DMS79 treated with DMSO at 0.1 percent for 48 hours (cell line): ENCODE measurements at regions not wholly inside any gene's neighbourhood (a gene's known extent, or its start where the extent isn't known, plus 50 kb on each side); places are given as distances from the start of the nearest gene placed in this dataset.
"Not testable (repeated sequence)": the region's sequence is repeated elsewhere in the genome, so short reads cannot be mapped to it uniquely, and the experiment has no call there.

ENCODE experiments used
- DNase-seq: peaks from one replicate; lab custom pipeline; 2025; lab: John Stamatoyannopoulos, UW

- DNase-seq, result peak; percentile 80
Observed at GRCh38 chr5:52015760-52016159, 632.5 kb downstream of the ISL1 start.

GRCh38 chr5:52017567-52017966 lies 634.3 kb downstream of the ISL1 start:
- DNase-seq, result no peak

DNA sequence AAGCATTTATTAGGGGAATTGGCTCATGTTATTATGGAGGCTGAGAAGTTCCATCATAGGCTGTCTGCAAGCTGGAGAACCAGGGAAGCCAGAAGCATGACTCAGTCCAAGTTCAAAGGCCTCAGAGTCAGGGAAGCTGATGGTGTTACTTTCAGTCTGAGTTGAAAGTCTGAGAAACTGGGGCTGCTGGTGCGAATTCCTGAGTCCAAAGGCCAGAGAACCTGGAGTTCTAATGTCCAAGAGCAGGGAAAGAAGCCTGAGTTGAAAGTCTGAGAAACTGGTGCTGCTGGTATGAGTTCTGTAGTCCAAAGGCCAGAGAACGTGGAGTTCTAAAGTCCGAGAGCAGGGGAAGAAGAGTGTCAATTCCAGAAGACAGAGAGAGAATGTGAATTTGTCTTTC lies 641.1 kb downstream of the ISL1 start:
- no peak for DNase-seq

GRCh38 chr5:52029836-52030235 lies 646.6 kb downstream of the ISL1 start:
- DNase-seq, result not testable (repeated sequence)

DNA sequence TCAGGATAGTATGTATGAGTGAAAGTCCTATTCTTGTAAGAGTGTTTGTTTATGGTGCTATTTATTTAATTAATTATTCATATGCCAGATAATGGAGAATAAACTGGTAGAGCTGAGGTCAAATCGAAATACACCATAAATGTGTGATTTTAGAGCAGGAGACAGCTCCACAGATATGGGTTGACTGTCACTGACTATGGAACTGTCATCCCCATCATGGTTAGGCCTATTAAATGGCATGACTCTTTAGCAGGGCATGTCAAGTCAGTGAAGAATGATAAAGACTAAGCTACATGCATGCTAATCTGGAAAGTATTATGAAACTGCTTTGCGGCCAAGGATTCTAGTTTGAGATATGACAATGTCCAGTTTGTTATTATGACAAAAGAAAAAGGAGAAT lies 658.6 kb downstream of the ISL1 start:
- DNase-seq, result peak; percentile 53

- DNase-seq, result peak; percentile 79
Observed at GRCh38 chr5:52043137-52043536, 659.9 kb downstream of the ISL1 start.

- DNase-seq, result peak; percentile 93
Observed at GRCh38 chr5:52043543-52043942, 660.3 kb downstream of the ISL1 start.

DNA sequence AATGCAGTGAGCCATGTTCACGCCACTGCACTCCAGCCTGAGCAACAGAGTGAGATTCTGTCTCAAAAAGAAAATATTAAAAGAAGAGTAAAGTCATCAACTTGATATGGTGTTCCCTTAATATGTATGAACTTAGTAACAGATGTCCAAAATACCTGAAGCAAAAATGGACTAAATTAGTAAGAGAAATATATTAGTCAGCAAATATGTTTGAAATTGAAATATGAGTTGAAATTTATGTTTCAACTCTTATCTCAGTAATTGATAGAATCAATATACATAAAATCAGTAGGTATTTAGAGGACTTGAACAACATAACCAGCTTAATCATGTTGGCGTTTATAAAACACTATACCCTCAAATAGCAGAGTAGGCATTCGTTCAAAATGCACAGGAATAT lies 668.5 kb downstream of the ISL1 start:
- no peak for DNase-seq

DNA sequence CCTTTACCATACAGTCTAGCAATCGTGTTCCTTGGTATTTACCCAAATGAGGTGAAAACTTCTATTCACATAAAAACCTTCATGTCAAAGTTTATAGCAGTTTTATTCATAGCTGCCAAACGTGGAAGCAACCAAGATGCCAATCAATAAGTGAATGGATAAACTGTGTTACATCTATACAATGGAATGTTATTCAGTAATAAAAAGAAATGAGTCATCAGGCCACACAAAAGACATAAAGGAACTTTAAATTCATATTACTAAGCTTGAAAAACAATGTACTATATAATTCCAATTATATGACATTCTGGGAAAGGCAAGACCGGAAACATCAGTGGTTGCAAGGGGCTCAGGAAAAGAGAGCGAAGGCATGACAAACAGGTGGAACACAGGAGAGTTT lies 679.9 kb downstream of the ISL1 start:
- no peak for DNase-seq

- no peak for DNase-seq
Observed at GRCh38 chr5:52065182-52065581, 681.9 kb downstream of the ISL1 start.

- DNase-seq, result no peak
Observed at GRCh38 chr5:52069997-52070396, 686.7 kb downstream of the ISL1 start.

GRCh38 chr5:52073993-52074689 lies 690.9 kb downstream of the ISL1 start:
- peak; percentile 18 for DNase-seq

DNA sequence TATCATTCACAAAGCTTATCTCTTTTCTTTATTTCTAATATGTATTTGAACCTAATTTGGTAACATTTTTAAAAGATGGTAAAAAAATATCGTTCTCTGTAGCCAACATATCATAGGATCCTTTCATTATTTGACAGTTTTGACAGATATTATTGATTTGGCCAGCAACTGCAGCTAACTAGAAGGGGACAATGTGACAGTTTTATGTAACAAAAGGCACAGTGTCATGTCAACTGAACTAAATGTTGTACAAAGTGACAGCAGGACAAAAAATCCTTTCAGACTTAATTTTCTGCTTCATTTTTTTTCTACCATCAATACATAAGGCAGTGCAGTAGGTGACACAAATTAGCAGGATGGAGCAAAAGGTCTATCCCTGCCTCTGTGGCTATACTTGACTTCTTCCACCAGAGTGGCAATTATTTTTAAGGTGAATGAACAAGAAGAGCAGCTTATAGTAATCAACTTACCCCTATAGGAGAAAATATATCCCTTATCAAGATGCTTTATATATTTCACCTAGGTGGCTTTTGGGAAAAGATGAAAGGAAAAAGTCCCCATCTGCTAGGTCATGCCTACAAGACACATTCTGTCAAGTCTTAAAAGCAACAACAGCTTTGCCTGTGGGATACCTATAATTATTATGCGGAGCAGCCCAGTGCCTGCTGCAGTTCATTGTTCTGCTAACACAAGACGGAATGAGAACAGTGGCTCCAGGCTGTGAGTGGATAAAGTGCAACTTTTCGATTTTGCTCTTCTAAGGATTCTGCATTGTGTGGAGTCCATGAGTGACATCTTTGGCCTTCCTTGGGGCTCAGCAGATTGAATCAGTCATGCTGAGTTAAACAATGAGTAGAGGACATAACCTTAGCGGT lies 694.9 kb downstream of the ISL1 start:
- DNase-seq, result peak; percentile 19

- not testable (repeated sequence) for DNase-seq
Observed at GRCh38 chr5:52102311-52102710, 685.4 kb upstream of the ITGA1 start.

DNA sequence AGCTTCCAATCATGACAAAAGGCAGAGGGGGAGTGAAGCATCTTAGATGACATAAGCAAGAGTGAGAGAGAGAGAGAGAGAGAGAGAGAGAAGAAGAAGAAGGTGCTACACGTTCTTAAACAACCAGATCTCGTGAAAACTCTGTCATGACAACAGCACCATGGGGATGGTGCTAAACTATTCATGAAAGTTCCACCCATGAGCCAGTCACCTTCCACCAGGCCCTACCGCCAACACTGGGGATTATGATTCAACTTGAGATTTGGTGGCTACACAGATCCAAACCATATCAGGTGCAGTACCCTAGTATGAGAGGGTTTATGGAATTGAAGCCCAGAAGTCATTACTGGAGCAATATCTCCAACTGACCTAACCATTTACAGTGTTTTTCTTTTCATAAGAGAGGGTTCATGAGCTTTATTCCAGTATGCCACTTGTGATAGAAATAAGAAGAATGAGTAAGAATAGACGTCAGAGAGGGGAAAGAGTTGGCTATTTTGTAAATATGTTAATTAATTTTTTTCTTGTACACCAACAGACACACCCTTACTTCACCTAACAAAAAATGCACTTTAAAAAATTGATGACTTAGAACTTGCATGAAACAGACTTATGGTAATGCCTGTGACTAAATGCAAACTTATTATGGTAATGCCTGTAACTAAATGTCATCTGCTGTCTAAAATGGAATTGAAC lies 680.4 kb upstream of the ITGA1 start:
- DNase-seq, result no peak

- no peak for DNase-seq
Observed at GRCh38 chr5:52119768-52120167, 667.9 kb upstream of the ITGA1 start.

DNA sequence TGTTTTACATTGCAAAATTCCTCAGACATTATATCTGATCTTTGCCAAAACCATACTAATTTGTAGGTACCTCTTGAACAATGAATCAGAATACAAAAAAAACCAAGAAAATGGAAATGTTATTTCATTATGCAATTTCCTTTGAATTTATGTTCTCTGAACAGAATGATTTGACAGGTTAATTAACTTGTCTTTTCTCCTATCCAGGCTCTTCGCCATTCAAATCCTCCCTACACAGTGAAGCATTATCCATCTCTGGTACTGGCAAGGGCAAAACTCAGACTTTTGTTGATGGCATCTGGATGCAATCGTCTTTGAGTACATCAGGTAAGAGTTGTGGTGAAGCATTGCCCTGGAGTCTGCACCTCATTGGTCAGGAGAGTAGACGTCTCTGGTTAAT lies 655.7 kb upstream of the ITGA1 start:
- DNase-seq, result peak; percentile 76

DNA sequence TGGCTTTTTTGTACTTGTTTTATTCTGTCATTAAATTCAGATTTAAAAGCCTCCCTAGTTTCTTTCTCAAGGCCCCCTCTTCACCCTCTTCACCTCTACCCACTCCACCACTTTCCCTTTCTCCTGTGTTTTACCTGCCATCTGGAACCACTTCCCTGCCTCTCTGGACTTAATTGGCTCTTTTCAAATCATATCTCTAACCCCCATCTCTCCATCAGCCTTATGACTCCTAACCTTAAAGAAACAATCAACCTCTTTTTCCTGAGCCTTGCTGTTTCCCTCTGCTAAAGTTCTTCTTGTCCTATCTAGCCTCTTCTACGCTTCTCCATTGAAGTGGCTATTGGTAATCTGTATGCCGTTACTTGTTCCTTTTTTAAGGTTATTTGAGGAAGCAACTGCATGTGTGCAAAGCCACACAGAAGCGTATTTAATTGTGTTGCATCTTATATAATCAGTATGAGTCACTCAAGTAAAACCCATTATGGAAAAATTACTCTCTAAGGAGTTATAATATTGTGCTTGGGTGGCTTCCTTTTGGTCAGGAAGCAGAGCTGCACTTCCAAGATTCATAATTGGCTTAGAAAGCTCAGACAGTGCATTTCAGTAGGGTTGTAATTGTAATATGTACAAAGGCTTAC lies 653.6 kb upstream of the ITGA1 start:
- DNase-seq, result peak; percentile 99

DNA sequence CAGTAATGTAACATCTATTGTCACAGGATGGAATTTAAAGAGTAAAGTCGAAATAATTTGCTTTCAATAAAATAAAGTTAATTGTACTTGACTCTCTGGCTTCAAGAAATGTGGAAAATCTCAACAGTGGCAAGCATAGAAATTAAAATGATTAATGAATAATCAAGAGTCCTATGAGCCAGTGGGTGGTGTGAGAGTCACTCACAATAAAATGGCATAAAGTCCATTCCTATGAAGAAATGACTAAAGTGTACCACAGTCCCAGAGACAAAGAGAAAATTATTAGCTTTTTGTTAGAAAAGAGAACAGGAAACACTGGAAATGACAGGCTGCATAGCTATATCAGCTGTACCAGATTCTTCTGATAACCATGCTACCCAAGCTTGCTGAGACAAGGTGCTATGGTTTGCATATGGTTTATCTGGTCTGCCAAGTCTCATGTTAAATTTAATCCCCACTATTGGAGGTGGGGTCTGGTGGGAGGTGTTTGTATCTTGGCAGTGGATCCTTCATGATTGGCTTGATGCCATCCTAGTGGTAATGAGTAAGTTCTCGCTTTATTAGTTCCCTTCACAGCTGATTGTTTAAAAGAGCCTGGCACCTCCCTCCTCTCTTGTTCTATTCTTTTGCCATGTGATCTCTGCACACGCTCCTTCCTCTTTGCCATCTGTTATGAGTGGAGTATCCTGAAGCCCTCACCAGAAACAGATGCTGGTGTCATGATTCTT lies 647.7 kb upstream of the ITGA1 start:
- peak; percentile 98 for DNase-seq

- peak; percentile 86 for DNase-seq
Observed at GRCh38 chr5:52148679-52149078, 639.0 kb upstream of the ITGA1 start.

GRCh38 chr5:52150501-52150900 lies 637.2 kb upstream of the ITGA1 start:
- DNase-seq, result peak; percentile 73

DNA sequence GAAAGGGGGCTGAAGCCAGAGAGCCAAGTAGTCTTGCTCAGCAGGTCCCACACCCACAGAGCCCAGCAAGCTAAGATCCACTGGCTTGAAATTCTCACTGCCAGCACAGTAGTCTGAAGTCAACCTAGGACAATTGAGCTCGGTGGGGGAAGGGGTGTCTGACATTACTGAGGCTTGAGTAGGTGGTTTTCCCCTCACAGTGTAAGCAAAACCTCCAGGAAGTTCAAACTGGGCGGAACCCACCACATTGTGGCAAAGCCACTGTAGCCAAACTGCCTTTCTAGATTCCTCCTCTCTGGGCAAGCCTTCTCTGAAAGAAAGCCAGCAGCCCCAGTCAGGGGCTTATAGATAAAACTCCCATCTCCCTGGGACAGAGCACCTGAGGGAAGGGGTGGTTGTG lies 630.9 kb upstream of the ITGA1 start:
- not testable (repeated sequence) for DNase-seq
